ENCODE measurements at regions not wholly inside any gene's neighbourhood (a gene's known extent, or its start where the extent isn't known, plus 50 kb on each side); places are given as distances from the start of the nearest gene placed in this dataset.
"Not testable (repeated sequence)": the region's sequence is repeated elsewhere in the genome, so short reads cannot be mapped to it uniquely, and the experiment has no call there.

DNA sequence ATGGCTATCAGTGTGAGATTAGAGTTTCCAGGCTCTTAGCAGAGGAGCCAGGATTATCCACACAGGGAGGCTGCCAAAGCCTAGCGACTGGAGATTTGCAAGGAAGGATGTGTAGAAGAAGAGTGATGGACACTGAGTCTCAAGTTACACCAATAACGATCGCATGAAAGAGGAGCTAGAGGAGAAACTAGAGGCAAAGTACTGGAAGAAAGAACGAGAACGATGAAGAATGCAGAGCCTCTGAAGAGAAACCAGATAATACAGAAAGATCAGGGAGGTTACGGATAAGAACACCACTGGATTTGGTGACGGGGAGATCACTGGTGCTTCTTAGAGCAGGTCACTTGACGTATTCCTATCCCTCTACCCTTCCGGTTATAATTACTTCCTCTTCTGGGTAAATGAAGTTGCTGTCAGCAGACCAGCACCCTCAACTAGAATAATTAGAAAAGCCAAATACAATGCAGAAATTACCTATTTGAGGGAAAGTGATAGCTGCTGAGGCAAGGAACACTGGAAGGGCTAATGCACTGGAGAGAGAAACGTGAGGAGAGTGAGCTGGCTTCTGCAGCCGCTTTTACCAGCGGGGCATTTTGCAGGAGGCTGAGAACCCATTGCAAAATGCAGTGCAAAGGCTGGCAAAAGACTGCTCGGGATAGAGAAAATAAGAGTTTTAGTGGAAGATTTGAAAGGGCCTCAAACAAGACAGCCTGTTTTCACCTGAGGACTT lies 93.1 kb upstream of the HIF1A start:
- no peak for DNase-seq (ENCODE audit: low spot score)

DNA sequence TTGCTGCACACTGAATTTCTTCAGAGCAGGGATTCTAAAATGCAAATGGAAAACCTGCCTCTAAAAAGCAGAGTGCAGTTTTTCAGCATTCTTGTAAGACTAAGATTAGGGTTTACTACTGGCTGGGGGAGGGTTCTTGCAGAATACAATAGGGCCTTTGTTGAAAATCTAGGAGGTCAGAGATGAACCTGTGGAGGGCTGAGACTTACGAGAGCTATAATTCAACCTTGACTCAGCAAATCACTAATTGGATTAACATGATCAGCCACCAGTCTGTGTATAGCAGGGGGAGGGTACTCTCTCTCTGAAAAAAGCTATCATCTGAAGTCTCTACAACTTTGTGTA lies 92.6 kb upstream of the HIF1A start:
- DNase-seq (ENCODE audit: low spot score) = no peak

DNA sequence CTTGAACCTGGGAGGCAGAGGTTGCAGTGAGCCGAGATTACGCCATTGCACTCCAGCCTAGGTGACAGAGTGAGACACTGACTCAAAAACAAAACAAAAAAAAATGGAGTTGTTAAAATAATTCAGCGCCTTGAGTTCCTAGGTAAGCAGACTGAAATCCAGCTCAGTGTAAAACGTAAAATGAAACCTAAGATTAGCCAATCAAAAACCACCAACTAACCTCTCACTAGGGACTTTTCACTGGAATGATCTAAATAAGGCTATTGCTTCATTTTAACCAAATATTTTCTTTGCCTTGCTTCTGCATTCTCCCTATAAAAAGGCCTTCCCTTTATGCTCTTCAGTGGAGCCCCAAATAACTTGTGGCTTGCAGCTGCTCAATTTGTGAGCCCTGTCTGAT lies 91.6 kb upstream of the HIF1A start:
- no peak for DNase-seq (ENCODE audit: low spot score)

DNA sequence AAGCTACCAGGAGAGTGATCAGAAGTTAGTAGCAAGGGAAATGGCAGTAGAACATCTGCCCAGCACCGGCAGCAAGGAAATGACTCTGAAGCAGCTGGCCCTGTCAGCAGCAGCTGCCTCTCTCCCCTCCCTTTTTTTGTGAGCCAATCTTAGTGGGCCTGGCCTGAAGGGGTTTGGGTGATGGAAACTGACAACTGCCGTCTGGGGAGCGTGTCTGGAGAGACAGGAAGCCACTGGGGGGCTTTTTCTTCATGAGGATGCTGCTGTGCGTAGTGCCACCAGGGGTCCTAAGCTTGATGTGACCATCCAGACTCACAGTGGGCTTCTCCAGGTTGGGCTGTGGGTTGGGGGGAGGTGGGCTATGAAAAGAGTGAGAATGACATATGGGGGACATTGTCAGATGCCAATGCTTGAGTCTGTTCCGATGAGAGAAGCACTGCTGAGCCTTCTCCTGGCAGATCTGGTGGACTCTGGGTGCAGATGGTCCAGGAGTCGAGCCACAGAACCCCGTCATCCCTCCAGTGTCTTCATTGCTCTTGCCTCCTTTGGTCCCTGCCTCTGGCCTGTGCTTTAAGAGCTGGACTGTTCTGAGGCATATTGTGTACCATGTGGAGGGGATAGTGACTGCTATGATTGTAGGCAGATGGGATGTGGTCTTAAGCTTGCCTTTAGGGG lies 87.6 kb upstream of the HIF1A start:
- no peak for DNase-seq (ENCODE audit: low spot score)

DNA sequence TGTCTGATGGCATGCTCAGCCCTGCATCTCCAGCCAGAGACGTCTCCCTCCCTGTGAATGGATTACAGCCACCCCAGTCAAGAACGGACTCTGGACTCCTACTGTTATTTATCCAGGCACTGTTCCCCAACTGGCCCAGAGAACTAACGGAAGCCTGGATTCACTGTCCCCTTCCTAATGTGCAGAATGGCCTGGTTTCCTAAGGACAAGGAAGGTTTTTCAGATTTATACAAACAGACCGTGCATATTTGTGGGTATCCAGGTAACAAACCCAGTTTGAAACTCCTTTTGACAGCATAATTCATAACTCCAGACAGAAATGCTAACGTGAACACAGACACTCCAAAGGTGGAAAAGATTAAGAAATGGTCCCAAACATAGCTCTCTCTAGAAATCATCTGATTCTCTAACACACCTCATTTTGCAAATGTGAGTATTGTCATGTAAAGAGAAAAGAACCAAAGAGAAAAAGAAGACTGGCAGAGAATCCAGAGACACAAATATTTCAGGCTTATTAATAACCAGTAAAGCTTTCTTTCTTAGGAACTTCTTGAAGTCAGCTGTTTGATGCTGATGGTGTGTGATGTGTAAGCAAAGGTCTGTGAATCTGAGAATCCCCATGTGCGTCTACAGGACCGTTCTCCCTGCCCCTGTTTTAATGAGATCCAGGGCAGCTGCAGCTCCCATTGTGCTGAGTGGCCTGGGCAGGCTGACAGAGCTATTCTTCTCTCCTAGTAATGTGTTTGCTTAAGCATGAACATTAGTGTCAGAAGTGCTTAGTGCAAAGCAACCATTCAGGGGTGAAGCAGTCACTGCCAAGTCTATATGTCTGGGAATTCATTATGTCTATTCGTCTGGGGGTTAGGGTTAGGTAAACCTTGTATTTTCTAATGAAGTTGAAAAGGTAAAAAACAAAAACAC lies 86.8 kb upstream of the HIF1A start:
- DNase-seq (ENCODE audit: low spot score) = no peak

DNA sequence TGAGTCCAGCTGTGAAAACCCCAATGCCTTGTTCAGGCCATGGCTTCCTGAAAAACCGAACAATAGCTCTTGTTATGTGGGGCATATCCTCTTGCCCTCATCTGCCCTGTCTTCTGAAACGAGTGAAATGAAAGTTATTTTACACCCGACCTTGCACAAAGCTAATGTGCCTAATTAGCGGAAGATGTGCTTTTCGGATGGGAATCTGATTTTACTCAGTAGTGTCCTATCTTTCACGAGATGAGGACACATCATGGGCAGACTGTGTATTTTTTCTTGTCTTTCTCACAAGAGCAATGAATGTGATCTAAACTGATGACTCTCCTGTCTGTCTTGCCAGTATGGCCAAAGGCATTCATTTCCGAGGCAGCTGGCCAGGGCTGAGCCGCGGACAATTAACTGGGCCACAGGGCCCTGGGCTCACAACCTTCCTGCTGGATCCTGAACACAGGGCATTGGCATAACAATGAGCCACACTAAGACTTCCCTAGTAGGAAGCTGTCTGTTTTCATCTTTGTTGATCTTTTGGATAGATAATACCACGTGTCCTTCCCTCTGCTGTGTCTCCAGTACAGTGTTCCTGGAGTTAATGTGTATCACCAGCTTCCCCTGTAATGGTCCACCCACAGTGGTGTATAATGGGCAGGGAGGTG lies 86.0 kb upstream of the HIF1A start:
- no peak for DNase-seq (ENCODE audit: low spot score)

DNA sequence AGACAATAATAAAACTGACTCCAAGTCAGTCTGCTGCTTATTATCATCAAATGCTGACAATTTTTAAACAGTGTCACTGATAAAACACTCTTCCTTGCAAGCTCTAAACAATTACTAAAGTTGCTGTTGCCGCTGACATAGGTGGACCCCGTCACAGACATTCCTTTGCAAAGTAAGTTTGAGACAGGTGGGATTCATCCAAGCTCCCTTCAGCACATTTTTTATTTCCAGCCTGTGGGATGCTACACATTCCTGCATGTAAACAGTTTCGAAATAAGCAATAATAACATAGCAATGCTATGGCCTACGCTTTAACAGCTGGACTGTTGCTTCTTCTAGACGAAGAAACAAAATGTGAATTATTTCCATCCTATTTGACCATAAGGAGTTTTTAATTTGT lies 85.4 kb upstream of the HIF1A start:
- no peak for DNase-seq (ENCODE audit: low spot score)

DNA sequence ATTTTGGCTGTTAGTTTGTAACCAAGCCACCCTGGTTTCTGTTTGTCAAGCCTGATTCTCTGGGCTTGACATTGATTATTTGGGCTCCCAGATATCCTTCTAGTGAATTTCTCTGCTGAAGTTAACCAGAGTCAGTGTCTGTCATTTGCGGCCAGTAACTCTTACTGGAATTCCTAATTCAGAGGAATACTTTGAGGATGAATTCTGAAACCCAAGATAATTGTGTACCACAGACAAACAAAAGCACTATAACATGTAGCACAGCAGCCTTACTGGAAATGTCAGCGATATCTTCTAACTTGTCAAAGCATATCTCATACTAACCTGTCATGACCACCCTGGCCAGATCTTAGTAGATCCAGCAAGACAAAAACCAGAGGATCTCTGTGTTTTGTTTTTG lies 84.4 kb upstream of the HIF1A start:
- DNase-seq (ENCODE audit: low spot score) = no peak

DNA sequence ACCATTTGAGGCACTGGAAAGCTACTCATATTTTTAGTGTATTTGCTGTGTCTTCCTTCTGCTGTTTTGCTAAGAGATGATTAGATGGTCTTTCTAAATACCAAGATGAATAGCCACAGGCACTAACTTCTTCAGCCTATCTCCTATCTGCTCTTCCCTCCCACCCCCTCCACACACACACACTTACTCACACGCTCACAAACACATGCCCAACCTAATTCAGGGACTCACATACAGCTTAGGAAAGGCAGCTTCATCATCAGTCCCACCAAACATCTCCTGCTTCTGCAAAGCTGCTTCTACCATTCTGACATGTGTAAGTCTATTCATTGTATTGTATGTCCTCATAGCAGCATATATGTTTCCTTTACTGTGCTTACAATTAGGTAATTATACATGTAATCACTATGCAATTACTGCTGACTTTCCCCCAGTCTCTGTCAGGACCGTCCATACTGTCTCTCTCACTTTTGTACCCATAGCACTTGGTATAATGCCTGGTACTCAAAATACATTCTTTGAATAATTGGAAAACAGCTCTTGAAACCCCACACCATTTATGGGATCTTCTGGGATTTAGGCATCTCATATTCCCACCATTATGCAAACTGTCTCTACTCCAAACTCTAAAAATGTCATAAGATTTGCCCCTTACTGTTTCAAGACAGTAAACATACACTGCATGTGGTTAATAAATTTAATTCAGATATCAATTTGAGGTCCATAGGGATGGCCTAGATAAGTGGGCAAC lies 83.3 kb upstream of the HIF1A start:
- DNase-seq (ENCODE audit: low spot score) = no peak

DNA sequence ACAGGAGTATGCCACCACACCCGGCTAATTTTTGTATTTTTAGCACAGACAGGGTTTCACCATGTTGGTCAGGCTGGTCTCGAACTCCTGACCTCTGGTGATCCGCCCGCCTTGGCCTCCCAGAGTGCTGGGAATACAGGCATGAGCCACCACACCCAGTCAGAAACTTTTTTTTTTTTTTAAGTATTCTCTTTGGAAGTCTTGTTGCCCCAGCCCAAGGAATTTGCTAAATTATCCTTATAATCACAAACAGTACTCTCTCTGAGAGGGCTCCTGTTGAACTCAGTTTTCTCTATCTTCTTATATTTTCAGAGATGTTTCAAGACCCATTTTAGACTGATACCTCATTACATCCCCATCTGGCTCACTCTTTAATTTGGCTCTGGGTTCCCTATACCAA lies 82.3 kb upstream of the HIF1A start:
- not testable (repeated sequence) for DNase-seq (ENCODE audit: low spot score)

DNA sequence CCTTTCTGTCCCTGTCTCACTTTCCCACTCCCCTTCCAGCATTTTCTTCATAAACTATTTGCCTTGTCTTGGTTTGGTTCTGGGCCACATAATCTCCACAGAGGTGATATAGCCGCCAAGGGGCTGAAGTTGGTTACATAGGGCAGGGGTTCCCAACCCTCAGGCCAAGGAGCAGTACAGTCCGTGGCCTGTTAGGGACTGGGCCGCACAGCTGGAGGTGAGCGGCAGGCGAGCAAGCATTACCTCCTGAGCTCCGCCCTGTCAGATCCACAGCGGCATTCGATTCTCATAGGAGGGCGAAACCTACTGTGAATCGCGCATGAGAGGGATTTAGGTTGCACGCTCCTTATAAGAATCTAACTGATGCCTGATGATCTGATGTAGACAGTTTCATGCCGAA lies 80.6 kb upstream of the HIF1A start:
- DNase-seq (ENCODE audit: low spot score) = no peak

DNA sequence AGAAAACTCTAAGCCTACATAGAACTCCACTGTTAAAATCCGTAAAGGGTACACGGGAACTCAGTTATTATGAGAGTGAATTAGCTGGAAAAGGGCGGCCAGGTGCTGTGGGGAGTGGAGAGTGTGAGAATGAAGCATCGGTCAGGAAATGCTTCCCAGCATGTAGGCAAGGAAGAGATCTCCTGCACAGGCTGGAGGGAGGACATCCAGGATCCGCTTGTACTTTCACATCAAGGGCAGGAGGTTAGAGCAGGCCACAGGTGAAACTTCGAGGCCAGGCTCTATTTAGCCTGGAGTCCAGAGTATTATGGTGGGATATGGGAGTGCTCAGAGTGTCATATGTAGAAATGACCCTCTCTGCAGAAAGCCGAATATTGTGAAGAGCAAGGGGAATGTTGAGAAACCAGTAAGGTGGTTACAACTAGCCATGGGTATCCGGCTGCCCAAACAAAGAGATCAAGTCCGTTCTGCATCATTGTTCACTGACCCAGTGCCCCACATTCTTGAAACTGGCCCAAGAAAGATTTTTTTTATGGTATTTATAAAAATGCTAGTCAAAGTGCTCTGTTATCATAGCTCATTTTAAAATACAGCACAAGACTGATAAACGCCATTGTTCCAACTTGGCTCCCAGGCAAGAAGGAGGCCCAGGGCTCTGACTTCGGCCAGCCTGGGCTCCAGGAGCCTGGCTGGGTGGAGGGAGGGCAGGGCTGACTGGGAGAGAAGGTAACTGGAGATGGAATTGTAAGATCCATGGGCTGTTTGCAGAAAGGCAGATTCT lies 79.4 kb upstream of the HIF1A start:
- DNase-seq (ENCODE audit: low spot score) = no peak

DNA sequence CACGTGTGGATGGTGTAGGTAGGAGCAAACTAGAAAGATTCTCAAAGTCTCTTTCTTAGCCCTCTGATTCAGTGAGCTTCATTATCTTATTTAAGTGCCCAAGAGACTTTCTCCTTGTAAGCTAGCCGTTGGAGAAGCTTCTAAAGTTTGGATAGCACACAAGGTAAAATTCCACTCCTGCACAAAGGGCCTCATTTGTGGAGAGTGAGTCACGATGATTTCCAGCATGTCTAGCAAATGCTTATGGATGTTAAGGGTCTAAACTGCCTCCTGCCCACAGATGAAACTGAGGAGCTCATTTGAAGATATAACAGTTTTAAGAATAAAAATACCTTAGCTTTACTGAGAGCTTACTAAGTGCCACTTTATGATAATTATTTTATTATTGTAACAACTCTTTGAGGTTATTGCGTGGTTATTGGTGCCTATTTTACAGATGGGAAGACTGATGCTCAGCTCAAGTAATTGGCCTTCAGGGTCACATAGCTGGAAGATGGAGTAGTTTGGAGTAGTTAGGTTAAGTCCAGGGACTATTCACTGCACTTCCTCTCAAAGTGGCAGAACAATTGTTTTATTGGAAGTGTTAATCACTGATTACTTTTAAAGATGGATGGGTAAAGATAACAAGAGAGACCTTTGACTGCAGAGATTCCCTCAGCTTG lies 78.7 kb upstream of the HIF1A start:
- DNase-seq (ENCODE audit: low spot score) = no peak

DNA sequence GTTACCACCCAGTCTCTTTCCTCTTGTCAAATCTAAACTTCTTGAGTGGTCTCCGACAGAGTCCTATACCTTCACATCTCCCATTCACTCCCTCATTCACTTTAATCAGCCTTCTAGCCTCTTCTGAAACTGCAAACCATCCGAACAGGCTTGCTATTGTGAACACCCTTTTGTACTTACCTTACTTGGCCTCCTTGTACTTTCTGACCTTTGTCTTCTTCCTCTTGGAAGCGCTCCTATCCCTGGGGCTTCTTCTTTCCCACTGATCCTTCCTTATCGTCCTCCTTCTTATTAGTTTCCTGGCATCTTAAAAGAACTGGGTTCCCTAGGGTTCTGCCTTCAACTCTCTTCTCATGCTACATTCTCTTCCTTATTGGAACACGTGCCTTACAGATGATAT lies 76.9 kb upstream of the HIF1A start:
- DNase-seq (ENCODE audit: low spot score) = no peak

DNA sequence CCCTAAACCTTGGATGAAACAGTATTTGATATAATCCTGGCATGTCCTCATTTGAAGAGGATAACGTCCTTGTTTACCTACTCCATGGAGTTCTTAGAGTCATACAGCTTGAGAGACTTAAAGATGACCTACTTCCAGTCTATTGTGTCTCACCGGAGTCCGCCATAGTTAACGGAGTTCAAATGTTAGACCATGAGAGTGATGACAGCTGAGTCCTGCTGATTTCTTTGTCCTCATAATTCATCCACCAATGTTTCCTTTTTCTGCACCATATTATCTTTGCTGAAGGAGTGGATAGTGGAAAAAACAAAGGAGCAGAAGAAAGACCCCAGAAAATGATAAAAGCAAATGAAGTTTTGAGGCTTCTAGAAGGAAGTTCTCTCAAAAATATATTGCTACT lies 75.8 kb upstream of the HIF1A start:
- no peak for DNase-seq (ENCODE audit: low spot score)

DNA sequence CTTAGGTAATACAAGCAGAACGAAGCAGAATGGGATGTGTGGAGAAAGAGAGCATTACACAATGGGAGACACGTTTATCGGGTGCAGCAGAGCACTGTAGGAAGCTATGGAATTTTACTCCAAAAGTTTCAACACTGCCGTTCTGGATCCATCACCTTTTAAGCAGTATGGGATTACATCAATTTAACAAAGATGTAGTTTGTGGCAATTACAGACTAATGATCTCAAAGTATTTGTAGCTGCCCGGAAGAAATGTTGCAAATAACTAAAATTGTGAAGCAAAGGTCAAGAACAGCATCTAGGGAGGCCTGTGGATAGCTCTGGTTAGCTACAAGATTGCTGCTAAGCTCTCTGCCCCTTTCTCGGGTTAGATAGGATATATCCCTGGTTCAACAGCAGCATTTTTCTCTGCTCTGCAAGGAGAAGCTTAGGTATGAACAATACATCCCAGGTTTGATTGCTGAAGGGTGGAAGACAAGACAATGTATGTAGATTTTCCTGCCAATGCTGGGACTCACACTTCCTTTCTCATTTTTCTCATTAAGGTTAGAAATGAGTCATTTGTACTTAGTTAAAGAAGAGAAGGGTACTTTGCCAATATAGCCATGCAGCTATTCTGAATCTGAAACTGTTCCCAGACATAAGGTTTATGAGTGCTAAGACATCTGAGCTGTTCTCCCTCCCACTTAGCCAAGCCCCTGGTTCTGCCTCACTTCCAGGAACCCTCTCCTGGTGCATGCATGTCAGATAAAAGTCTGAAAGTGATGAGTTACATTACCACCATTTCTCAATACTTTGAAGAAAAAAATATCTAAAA lies 75.0 kb upstream of the HIF1A start:
- DNase-seq (ENCODE audit: low spot score) = peak; percentile 76

DNA sequence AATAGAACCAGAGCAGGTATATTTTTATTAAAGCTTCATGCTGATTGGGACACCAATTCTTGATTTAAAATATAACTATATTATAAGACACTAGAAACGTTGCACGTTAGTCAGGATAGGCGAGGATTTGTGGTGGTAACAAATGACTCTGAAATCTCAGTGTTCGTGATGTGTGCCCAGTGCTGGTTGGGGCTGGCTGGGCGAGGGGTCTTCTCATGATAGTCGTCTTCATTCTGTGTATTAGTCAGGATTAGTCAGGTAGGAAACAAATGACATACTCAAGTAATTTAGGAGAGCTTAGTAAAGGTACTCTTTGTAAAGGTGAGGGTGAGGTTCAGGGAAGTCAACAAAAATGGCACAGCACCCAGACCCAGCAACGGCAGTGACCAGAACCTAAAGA lies 73.9 kb upstream of the HIF1A start:
- DNase-seq (ENCODE audit: low spot score) = peak; percentile 34

DNA sequence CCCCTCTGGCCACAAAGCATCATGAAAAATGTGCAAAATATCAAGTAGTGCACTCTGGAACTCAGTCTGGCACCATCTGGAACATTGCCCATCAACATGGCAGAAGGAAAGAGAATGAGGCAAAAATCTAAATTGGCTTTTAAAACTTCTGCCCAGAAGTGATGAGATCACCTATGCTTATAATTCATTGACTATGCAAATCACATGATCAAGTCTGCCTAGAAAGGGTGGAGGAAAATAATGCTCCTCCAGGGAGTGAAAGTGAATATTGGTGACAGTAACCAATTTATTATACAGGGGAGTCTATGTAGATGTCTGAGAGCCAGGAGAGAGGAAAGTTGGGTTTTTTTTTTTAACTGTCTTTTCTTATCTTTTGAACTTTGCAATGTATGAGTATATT lies 73.3 kb upstream of the HIF1A start:
- DNase-seq (ENCODE audit: low spot score) = no peak

DNA sequence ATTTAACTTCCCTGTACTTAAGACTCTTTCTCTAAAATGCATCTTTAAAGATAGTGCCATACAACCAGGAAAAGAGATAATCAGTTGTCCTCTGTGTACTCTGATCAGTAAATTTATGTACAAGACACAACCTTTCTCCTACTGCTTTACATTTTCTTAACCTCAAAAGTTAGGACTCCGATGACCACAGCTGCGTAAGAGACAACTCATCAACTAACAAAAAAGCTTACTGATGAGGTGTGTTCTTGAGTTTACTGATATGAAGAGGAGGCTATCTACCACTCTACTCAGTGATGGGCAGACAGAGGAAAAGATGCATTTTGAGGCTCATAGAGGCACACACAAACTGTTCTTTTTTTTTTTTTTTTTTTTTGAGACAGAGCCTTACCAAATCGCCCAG lies 71.4 kb upstream of the HIF1A start:
- no peak for DNase-seq (ENCODE audit: low spot score)

DNA sequence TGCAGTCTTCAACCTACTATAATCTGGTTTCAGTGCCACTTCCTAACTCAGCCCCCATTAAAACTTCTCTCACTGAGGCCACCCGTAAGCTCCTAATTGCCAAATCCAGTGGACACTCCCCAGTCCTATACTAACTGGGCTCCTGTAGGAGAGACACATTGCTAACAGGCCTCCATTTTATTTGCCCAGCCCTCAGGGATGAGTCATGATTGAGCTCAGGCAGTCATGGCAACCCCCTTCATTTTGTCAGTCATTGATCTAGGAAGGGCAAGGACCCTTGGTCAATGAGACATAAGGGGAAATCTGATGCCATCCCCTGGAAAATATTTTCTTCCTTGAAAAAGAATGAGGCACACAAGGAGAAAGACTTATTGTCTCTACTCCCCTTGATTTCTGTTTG lies 70.1 kb upstream of the HIF1A start:
- no peak for DNase-seq (ENCODE audit: low spot score)
